Activated CD4-positive, alpha-beta T cell treated with anti-CD3 and anti-CD28 coated beads, Interleukin-2, Interleukin-6, amounts not matched to agents 100 ng/mL and 50 ng/mL, durations not matched to agents 16 hours and 8 hours (primary cell): ENCODE measurements at regions not wholly inside any gene's neighbourhood (a gene's known extent, or its start where the extent isn't known, plus 50 kb on each side); places are given as distances from the start of the nearest gene placed in this dataset.
A peak's percentile ranks its signal among the peaks of the same experiment; 100 is the strongest.

ENCODE experiments used
- DNase-seq: peaks from one replicate; pipeline ENCODE4 v3.0.0-alpha.2; 2020

GRCh38 chr6:139846538-139847456 is 472.3 kb upstream of the CITED2 start:
- DNase-seq = no peak

- no peak for DNase-seq
Measured at GRCh38 chr6:139844907-139845306, 470.5 kb upstream of the CITED2 start.

GRCh38 chr6:139841794-139842215 is 467.4 kb upstream of the CITED2 start:
- no peak for DNase-seq

- no peak for DNase-seq
Measured at GRCh38 chr6:139839506-139840156, 465.2 kb upstream of the CITED2 start.

GRCh38 chr6:139834232-139834631 is 459.8 kb upstream of the CITED2 start:
- DNase-seq = no peak

- no peak for DNase-seq
Measured at GRCh38 chr6:139833592-139833991, 459.1 kb upstream of the CITED2 start.

GRCh38 chr6:139832493-139833305 is 458.3 kb upstream of the CITED2 start:
- no peak for DNase-seq

GRCh38 chr6:139829576-139829975 is 455.1 kb upstream of the CITED2 start:
- no peak for DNase-seq

- no peak for DNase-seq
Measured at GRCh38 chr6:139828751-139829519, 454.5 kb upstream of the CITED2 start.

- no peak for DNase-seq
Measured at GRCh38 chr6:139825935-139826374, 451.5 kb upstream of the CITED2 start.

GRCh38 chr6:139824864-139825263 is 450.4 kb upstream of the CITED2 start:
- DNase-seq = no peak

GRCh38 chr6:139823808-139824126 is 449.3 kb upstream of the CITED2 start:
- DNase-seq = no peak

GRCh38 chr6:139823099-139823807 is 448.8 kb upstream of the CITED2 start:
- DNase-seq = no peak

GRCh38 chr6:139821676-139822223 is 447.3 kb upstream of the CITED2 start:
- no peak for DNase-seq

- DNase-seq = no peak
Measured at GRCh38 chr6:139820210-139820609, 445.8 kb upstream of the CITED2 start.

- DNase-seq = no peak
Measured at GRCh38 chr6:139819776-139820175, 445.3 kb upstream of the CITED2 start.

GRCh38 chr6:139812939-139813338 is 438.5 kb upstream of the CITED2 start:
- no peak for DNase-seq

- DNase-seq = no peak
Measured at GRCh38 chr6:139801571-139802321, 427.3 kb upstream of the CITED2 start.

GRCh38 chr6:139800837-139801236 is 426.4 kb upstream of the CITED2 start:
- DNase-seq = peak; percentile 3

GRCh38 chr6:139790527-139790926 is 416.1 kb upstream of the CITED2 start:
- DNase-seq = no peak

GRCh38 chr6:139784222-139784769 is 409.8 kb upstream of the CITED2 start:
- DNase-seq = no peak
